ENCODE measurements at regions not wholly inside any gene's neighbourhood (a gene's known extent, or its start where the extent isn't known, plus 50 kb on each side); places are given as distances from the start of the nearest gene placed in this dataset.
"Not testable (repeated sequence)": the region's sequence is repeated elsewhere in the genome, so short reads cannot be mapped to it uniquely, and the experiment has no call there.

GRCh38 chr7:34357946-34358345 lies 300.1 kb upstream of the NPSR1 start:
- no peak overlapping the region for H3K4me3 ChIP-seq (ENCODE audit: low read length)
- no peak for TF ChIP-seq CTCF (conservative IDR thresholded peaks at IDR 0.05; ENCODE audit: low read depth, low read length)
- DNase-seq (ENCODE audit: low read depth): no peak

GRCh38 chr7:34358578-34358977 lies 299.4 kb upstream of the NPSR1 start:
- DNase-seq (ENCODE audit: low read depth); H3K4me3 ChIP-seq (ENCODE audit: low read length): not testable (repeated sequence)

GRCh38 chr7:34361663-34362250 lies 296.3 kb upstream of the NPSR1 start:
- H3K4me3 ChIP-seq (ENCODE audit: low read length): no peak overlapping the region
- no peak for DNase-seq (ENCODE audit: low read depth)
- no peak for TF ChIP-seq CTCF (conservative IDR thresholded peaks at IDR 0.05; ENCODE audit: low read depth, low read length)

- H3K4me3 ChIP-seq (ENCODE audit: low read length): no peak overlapping the region
- DNase-seq (ENCODE audit: low read depth): no peak
- TF ChIP-seq CTCF (conservative IDR thresholded peaks at IDR 0.05; ENCODE audit: low read depth, low read length): no peak
Measured at GRCh38 chr7:34362621-34363020, 295.4 kb upstream of the NPSR1 start.

- DNase-seq (ENCODE audit: low read depth): no peak
- H3K4me3 ChIP-seq (ENCODE audit: low read length): no peak overlapping the region
- TF ChIP-seq CTCF (conservative IDR thresholded peaks at IDR 0.05; ENCODE audit: low read depth, low read length): no peak
Measured at GRCh38 chr7:34364130-34364529, 293.9 kb upstream of the NPSR1 start.

GRCh38 chr7:34365011-34365410 lies 293.0 kb upstream of the NPSR1 start:
- no peak for TF ChIP-seq CTCF (conservative IDR thresholded peaks at IDR 0.05; ENCODE audit: low read depth, low read length)
- H3K4me3 ChIP-seq (ENCODE audit: low read length): no peak overlapping the region
- DNase-seq (ENCODE audit: low read depth): no peak

GRCh38 chr7:34365611-34366010 lies 292.4 kb upstream of the NPSR1 start:
- no peak for TF ChIP-seq CTCF (conservative IDR thresholded peaks at IDR 0.05; ENCODE audit: low read depth, low read length)
- no peak overlapping the region for H3K4me3 ChIP-seq (ENCODE audit: low read length)
- DNase-seq (ENCODE audit: low read depth): no peak

- no peak for DNase-seq (ENCODE audit: low read depth)
- no peak for TF ChIP-seq CTCF (conservative IDR thresholded peaks at IDR 0.05; ENCODE audit: low read depth, low read length)
- no peak overlapping the region for H3K4me3 ChIP-seq (ENCODE audit: low read length)
Measured at GRCh38 chr7:34371922-34372321, 286.1 kb upstream of the NPSR1 start.

Measured in retinal pigment epithelial cell (primary cell).